NCI-H2107 treated with DMSO at 0.1 percent for 48 hours (cell line): ENCODE measurements at regions not wholly inside any gene's neighbourhood (a gene's known extent, or its start where the extent isn't known, plus 50 kb on each side); places are given as distances from the start of the nearest gene placed in this dataset.

Source experiments
- DNase-seq: peaks from one replicate; lab custom pipeline; 2025; ENCODE audit not compliant: unreplicated experiment; lab: John Stamatoyannopoulos, UW

DNA sequence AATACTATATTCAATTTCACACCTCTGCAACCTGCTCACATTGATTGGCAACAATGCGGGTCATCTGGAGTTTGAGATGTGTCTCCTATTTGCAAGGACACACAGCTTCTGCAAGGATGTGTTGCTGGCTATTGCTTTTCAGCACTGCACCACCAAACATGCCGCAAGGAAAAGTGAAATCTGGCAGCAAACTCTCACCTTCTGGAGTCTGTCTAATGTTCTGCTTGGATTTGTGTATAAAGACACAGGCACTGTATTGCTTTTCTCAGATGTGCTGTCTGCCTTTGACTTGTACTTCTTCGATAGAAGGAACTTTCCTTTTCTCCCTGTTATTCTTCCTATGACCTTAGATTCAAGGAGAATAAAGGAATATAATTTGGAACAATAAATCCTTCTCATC is 138.6 kb upstream of the EPHA4 start:
- DNase-seq: no peak

DNA sequence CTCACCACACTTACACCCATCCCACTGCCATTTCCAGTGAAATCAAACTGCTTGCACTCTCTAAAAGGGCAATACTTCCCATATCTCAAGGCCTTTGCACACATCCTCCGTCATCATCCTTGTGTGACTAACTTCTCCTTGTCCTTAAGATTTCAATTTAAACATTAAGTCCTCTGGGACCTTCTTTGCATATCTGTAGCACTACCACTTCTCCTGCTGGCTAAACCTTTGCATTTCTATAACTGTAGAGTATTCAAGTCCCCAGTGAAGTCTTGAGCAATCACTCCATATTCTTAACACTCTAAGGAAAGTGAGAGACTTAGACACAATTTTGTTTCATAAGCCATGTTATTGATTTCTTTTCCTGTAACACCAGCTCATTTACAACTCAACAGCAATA is 136.8 kb upstream of the EPHA4 start:
- DNase-seq: no peak

DNA sequence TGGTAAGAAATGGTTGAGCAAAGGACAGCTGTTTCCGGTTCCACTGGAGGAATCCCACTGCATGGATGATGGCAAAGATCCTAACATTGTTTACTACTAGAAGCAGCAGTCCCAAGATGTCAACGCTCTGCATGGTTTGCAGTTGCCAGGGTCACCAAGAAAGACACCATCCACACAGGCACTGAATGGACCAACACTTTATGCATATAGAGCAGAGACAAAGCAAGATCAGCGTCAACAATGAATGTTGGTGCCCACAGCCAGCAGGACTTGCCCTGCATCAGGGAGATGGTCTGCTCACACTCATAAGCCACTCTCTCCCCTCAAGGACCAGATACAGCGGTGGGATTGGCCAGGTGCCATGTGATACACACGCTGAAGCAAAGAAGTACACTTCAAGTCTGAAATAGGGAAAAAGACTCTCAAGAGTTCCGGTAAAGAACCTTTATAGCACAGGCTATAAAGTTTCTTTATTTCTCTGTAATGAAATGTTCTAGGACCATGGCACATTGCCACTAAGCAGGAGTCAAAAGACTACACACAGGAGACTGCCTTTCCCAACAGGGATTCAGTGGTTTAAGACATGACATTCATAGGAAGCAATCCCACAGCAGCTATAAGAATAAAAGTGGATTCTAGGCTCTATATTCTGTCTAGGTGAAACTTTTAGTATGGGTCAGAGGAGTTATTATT is 133.2 kb upstream of the EPHA4 start:
- DNase-seq: no peak

DNA sequence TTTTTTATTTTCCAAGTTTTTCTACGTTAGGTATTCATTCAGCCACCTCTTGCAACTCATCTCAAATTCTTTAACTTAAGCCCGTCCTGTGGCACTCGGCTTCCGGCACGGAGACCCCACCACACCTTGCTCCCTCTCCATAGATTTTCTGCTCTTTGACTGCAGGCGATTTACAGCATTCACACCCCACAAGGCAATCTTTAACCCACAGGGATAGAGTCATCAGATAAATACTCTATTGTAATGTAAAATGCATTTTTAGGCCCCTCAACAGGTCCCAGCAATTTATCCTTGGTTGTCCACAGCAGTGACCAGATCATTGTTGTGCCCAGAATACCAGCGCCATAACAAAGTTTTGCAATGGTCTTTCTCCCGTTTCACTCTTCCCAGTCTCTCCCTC is 132.3 kb upstream of the EPHA4 start:
- no peak for DNase-seq

DNA sequence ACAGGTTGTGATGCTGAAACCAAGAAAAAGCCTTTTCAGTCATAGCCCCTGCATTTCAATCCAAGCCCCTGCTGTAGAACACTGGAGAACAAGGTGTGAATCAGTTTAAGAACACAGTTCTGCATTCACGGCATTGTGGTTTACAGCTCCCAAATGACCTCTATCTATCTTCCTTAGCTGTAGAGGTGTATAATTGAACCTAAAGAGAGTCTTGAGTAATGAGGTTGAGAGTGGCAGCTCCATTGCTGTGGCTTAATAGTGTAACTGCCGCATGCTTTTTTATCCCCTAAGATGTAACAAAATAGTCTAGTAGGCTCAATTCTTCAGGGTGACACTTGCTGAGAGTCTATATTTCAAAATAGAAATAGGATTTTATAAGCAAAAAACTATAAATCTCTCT is 121.3 kb upstream of the EPHA4 start:
- DNase-seq: no peak

- DNase-seq: no peak
These were observed 119.5 kb upstream of the EPHA4 start for GRCh38 chr2:221691571-221691970.

DNA sequence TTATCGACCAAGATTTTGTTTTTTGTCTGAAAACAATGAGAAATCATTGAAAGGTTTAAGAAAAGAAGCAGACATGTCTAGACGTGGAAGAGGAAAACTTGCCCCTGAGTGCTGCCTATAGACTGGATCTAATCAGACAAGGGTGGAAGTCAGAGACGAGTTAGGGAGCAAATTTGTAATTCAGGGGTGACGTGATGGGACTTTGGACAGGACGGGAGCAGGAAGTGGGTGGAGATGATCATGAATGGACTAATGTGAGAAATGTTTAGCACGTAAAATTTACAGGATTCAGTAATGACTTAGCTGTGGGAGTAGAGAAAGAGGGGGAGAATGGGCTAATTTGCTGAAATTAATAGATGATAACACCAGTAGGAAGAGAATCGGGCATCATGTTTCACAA is 117.0 kb upstream of the EPHA4 start:
- no peak for DNase-seq

DNA sequence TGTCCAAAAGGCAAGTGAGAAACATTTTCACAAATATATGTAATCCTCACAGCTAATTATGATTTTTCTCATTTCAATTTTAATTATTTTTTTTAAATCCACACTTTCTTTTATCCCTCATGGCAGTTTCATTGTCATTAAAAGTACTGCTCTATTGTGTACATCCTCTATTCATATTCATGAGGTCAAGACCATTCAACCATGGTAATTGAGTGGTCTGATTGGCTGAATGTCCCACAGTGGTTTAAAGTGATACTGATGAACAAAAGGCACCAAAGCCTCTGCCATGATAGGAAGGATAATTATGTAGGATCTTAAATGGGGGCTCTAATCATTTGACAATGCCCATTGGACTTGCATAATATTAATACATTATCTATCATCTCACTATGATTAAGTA is 108.4 kb upstream of the EPHA4 start:
- DNase-seq: no peak

GRCh38 chr2:221677688-221678087 is 105.6 kb upstream of the EPHA4 start:
- no peak for DNase-seq

DNA sequence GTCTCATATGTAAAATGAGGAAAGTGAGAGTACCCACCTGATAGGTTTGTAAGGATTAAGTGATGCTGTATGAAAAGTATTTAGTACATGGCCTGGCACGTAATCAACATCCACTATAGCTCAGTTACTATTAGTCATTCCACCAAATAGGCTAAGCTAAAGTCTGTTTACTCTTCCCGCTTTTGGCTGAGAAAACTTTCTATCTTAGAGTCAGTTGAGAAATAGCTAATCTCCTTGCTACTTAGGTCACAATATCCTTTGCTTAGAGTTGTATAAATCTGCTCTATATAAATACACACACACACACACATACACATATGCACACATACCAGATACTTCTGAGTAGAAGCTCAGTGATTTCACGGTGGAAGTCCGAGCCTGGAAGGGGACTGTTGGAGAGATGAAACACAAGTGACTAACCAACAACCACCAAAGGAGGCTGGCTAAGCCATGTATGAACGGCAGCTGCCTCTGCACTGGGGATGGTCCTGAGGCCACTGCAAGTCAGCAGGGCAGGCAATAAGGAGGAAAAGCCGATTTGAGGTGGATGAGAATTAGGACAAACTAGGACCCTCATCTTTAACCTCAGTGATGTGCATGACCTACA is 104.6 kb upstream of the EPHA4 start:
- DNase-seq: no peak

GRCh38 chr2:221675201-221675908 is 103.3 kb upstream of the EPHA4 start:
- DNase-seq: no peak

- no peak for DNase-seq
These were observed 102.3 kb upstream of the EPHA4 start for GRCh38 chr2:221674446-221674845.

DNA sequence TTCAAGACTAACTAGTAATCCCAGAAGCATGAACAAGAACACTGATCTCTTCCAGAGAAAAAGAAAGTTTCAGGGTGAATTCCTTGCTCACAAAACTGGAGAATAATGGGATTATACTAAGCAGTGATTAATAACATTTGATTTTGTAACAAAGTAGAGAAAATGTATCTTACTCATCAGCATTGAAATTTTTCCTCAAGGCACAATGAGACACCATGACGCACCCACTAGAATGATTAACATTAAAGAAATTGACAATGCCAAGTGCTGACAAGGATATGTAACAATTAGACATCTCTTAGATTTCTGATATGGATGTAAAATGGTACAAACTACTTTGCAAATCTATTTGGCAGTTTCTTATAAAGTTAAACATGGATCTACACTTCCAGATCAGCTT is 101.1 kb upstream of the EPHA4 start:
- no peak for DNase-seq

DNA sequence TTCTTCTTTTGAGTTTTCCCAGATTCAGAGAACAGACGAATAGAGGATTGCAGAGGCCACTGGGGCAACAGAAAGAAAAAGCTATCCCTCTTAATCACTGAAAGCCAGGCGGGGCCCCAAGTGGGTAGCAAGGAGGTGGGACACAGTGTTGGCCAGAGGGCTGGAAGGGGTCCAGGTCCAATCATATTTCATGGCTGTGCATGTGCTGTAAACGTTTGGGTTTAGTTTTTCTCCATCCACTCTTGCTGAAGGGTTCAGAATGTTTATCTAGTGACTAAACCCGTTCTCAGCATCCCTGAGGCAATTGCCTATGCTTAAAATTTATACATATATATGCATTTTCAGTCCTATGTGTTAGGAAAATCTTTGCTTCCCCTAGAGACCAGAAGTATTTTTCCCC is 99.4 kb upstream of the EPHA4 start:
- DNase-seq: no peak

- no peak for DNase-seq
These were observed 90.7 kb upstream of the EPHA4 start for GRCh38 chr2:221662689-221663391.

DNA sequence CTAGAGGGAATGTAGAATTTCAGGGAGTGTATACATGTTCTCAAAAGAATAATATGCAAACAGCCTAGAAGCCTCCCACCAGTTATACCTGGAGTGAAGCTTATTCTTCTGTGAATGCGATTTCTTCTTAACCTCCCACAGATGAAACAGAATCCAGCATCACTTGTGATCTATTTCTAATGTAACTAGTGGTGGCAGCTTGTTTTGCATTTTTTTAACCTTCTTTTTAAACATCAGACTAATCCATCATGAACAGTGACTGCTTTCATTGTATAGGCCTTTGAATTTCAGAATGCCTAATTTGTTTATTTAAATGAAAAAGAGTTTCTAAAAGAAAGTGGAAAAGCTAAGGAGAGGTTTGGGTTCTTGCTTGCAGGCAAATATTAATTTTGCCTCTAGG is 85.7 kb upstream of the EPHA4 start:
- DNase-seq: no peak

- DNase-seq: no peak
These were observed 83.2 kb upstream of the EPHA4 start for GRCh38 chr2:221655300-221655699.

- no peak for DNase-seq
These were observed 81.1 kb upstream of the EPHA4 start for GRCh38 chr2:221653182-221653581.

DNA sequence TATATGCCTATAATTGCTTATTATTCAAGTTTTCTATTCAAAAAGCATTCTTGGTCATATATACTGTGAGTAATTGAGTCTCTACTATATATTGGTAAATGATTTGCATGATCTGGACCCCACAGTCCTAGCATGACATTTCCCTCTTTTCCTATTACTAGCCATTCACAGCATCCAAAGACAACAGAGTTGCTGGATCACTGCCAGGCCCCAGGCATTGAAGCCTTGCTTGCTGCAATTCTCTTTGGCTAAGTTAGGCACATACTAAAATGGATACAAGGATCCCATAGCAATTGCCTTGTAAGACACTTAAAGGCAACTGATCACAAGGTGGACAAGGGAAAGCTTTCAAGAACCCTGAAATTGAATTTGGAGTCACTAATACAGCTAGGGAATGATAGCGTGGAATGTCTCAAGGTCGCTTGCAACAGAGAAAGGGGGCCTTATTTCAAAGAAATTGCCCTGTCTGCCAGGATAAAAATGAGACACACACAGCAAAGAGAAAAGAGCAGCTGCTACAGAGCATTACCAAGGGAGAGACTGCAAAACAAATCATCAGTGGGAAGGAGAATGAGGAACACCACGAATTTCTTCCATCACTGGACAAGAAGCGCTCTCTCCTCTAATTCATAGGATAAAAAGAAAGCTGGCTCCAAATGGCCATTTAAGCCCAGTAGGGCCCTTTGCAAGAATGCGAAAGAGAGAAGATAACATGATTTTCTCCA is 77.1 kb upstream of the EPHA4 start:
- DNase-seq: no peak

DNA sequence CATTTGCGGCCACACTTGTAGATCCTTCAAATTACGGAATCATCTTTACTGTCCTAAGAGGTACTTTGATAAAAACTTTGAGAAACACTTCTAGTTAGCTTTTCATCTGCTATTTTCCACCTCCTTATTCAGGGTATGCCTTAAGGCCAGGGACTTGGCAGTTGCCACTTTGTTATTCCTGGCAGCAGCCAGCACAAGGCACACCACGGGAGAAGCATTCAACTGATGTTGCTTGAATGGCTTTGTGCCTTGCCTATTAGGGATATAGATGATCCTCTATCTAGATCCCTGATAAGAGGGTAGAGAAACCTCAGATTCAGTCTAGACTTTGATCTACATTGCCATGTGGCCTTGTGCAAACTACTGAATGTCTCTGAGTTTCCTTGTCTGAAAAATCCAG is 70.3 kb upstream of the EPHA4 start:
- no peak for DNase-seq

DNA sequence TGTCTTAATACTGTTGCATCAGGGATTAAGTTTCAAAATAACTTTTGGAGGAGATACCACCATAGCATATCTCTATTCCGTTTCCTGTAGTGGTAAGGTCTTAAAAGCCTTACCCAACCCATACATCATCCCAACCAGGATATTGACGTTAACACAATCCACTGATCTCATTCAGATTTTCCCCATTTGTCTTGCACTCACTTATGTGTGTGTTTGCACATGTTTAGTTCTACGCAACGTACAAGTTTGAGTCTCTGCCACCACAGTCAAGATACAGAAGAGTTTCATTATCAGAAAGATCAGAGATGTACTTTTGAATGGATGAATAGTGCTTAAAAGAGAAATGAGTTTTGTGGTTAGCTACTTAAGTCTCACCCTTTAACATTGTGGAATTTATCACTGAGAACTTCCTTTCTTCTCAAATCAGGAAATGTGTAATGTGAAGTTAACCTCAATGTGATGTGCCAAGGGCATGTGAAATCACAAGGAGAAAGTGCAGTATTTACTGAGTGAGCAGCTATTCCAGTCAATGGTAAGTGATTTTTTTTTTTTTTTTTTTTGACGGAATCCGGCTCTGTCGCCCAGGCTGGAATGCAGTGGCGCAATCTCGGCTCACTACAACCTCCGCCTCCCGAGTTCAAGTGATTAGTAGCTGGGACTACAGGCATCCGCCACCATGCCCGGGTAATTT is 69.2 kb upstream of the EPHA4 start:
- DNase-seq: no peak
